Activated CD4-positive, alpha-beta T cell treated with anti-CD3 and anti-CD28 coated beads, Interleukin-2, amount 50 U/mL, for 24 hours (primary cell): ENCODE measurements at regions not wholly inside any gene's neighbourhood (a gene's known extent, or its start where the extent isn't known, plus 50 kb on each side); places are given as distances from the start of the nearest gene placed in this dataset.

Experiments used
- DNase-seq, 2 donors: peaks; one replicate each; pipeline ENCODE4 v3.0.0-alpha.2; 2020; ENCODE audit warnings: low read depth in 1 of 2, low spot score in 1 of 2

- no peak for DNase-seq
Observed at GRCh38 chr6:9623985-9624384, 790.9 kb downstream of the TFAP2A start.

GRCh38 chr6:9623228-9623832, 791.5 kb downstream of the TFAP2A start:
- DNase-seq = no peak

- DNase-seq = no peak
Observed at GRCh38 chr6:9621276-9621675, 793.6 kb downstream of the TFAP2A start.

- DNase-seq = no peak
Observed at GRCh38 chr6:9620687-9621086, 794.2 kb downstream of the TFAP2A start.

- DNase-seq = no peak
Observed at GRCh38 chr6:9620263-9620662, 794.6 kb downstream of the TFAP2A start.

- DNase-seq = no peak
Observed at GRCh38 chr6:9614778-9615177, 800.1 kb downstream of the TFAP2A start.

- no peak for DNase-seq
Observed at GRCh38 chr6:9612489-9612888, 802.4 kb downstream of the TFAP2A start.

- no peak for DNase-seq
Observed at GRCh38 chr6:9610620-9611415, 804.1 kb downstream of the TFAP2A start.

- no peak for DNase-seq
Observed at GRCh38 chr6:9606435-9607134, 808.3 kb downstream of the TFAP2A start.

GRCh38 chr6:9594746-9595145, 820.1 kb downstream of the TFAP2A start:
- DNase-seq = no peak

- DNase-seq = no peak
Observed at GRCh38 chr6:9593554-9593953, 821.3 kb downstream of the TFAP2A start.

GRCh38 chr6:9583753-9584352, 831.0 kb downstream of the TFAP2A start:
- no peak for DNase-seq

- DNase-seq = no peak
Observed at GRCh38 chr6:9581155-9581554, 833.7 kb downstream of the TFAP2A start.

- DNase-seq = no peak
Observed at GRCh38 chr6:9576521-9576920, 838.4 kb downstream of the TFAP2A start.

- no peak for DNase-seq
Observed at GRCh38 chr6:9566096-9566495, 848.8 kb downstream of the TFAP2A start.

GRCh38 chr6:9564021-9564420, 850.9 kb downstream of the TFAP2A start:
- no peak for DNase-seq

- no peak for DNase-seq
Observed at GRCh38 chr6:9563568-9563967, 851.3 kb downstream of the TFAP2A start.

GRCh38 chr6:9554806-9555205, 860.1 kb downstream of the TFAP2A start:
- DNase-seq = no peak

- DNase-seq = no peak
Observed at GRCh38 chr6:9554323-9554722, 860.6 kb downstream of the TFAP2A start.

GRCh38 chr6:9553002-9553401, 861.9 kb downstream of the TFAP2A start:
- DNase-seq = no peak

GRCh38 chr6:9543649-9544048, 871.2 kb downstream of the TFAP2A start:
- no peak for DNase-seq
